ENCODE measurements at regions not wholly inside any gene's neighbourhood (a gene's known extent, or its start where the extent isn't known, plus 50 kb on each side); places are given as distances from the start of the nearest gene placed in this dataset.

DNA sequence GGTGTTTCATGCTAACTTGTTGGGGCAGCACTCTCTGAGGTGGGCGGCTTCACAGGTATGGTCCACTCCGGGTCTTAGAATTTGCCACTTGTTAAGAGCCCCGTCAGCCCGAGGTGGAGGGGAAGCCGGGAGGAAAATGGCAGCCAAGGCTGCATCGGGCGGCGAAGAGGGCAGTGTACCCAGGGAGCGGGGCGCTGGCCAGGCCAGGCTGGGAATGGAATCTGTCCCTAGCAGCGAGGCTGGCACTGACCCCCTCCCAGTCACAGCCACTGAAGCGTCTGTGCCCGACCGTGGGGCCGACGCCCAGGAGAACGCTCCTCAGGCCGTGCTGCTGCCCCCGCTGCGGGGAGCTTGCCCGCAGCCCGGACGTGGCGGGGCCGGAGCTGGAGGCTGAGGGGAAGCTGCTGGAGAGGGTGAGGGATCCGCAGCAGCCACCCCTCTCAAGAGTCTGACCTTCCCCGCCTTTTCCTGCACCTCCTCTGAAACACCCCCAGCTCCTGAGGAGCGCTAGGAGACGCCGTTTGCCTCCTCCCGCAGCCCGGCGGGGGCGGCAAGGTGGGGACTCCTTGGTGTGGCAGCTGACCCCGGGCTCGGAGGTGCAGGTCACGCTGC, 313.8 kb upstream of the SPRY2 start:
- no peak for TF ChIP-seq ZFX (IDR thresholded peaks at IDR 0.05)
- no peak for TF ChIP-seq CTCF (conservative IDR thresholded peaks at IDR 0.05)
- H3K27ac ChIP-seq = no peak overlapping the region

GRCh38 chr13:80649274-80649673, 308.3 kb upstream of the SPRY2 start:
- no peak for TF ChIP-seq CTCF (conservative IDR thresholded peaks at IDR 0.05)
- no peak for TF ChIP-seq ZFX (IDR thresholded peaks at IDR 0.05)

GRCh38 chr13:80642641-80643040, 301.7 kb upstream of the SPRY2 start:
- no peak for TF ChIP-seq CTCF (conservative IDR thresholded peaks at IDR 0.05)
- no peak for TF ChIP-seq ZFX (IDR thresholded peaks at IDR 0.05)
- no peak overlapping the region for H3K27ac ChIP-seq

More at GRCh38 chr13:80649274-80649673, 308.3 kb upstream of the SPRY2 start:
- no peak overlapping the region for H3K27ac ChIP-seq

DNA sequence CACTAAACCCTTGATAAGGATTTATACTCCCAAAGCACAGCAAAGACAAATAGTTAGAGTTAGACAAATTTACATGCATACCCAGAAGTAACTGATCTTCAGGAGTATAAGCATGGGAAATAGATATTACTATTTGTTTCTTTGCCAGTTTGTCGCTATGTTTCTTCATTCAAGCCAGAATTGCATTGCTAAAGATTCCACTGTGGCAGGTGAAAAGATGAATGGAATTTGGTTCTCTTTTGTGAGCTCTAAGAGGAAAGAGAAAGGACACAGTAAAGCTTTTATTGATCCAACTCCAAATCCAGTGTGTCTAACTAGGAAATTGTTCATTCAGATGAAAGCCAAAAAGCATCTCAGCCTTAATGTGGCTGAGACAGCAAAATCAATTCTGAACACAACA, 292.3 kb upstream of the SPRY2 start:
- no peak for TF ChIP-seq ZFX (IDR thresholded peaks at IDR 0.05)
- TF ChIP-seq CTCF (conservative IDR thresholded peaks at IDR 0.05) = no peak

DNA sequence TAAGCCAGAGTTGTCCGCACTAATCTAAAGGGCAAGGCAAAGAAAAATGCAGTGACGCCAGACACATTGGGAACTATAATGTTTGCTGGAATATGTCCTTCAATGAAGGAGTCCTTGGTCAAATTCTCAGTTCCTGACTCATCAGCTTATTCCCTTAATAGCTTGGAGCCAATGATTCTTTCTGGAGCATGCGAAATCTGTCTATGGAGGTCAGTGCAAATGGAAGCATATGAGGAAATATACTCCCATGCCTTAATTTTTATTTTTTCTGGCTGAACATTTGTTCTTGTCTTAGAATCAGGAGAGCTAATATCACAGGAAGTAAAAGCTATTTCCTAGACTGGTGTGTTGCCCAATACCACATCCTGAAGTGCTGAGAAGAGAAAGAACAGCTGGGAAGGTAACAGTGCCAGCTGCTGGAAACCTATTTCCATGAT, 289.8 kb upstream of the SPRY2 start:
- TF ChIP-seq ZFX (IDR thresholded peaks at IDR 0.05) = no peak
- no peak for TF ChIP-seq CTCF (conservative IDR thresholded peaks at IDR 0.05)
- H3K27ac ChIP-seq = no peak overlapping the region

More for the DNA sequence above, 292.3 kb upstream of the SPRY2 start:
- no peak overlapping the region for H3K27ac ChIP-seq

DNA sequence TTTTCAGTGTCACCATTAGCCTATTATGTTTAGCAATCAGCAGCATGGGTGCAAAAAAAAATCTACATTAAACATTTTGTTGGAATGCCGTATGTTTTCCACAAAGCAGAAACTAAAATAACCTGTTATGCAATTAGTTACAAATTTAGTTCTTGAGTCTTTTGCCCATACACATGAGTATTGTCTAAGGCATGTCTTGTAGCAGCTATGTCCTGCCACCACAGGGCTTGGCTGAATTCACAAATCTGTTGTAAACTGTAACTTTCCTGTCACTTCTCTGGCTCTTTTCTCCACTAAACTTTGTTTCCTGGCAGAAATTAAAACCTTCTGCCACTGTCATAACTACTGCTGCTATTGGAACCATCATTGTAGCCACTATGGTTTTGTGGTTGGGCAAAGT, 277.9 kb upstream of the SPRY2 start:
- no peak for TF ChIP-seq CTCF (conservative IDR thresholded peaks at IDR 0.05)
- TF ChIP-seq ZFX (IDR thresholded peaks at IDR 0.05) = no peak
- H3K27ac ChIP-seq = no peak overlapping the region

DNA sequence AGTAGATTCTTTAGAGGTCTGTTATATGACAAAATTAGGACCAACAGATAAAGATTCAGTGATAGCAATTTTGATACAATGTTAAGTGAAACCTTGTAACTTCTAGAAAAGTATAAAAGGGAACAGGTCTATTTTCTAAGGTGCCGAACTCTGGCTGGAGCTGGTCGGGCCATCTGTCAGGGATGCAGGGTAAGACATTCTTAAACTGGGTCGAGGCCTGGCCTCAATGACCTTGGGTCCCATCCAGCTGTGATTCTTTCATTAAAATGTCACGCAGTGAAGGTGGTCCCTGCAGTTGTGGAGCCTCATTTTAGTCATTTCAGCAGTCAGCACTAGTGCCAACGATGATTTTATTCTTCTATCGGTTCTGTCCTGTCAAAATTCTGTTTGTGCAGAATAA, 271.9 kb upstream of the SPRY2 start:
- H3K27ac ChIP-seq = no peak overlapping the region
- TF ChIP-seq ZFX (IDR thresholded peaks at IDR 0.05) = no peak
- TF ChIP-seq CTCF (conservative IDR thresholded peaks at IDR 0.05) = no peak
